K562 (cell line): ENCODE measurements at regions not wholly inside any gene's neighbourhood (a gene's known extent, or its start where the extent isn't known, plus 50 kb on each side); places are given as distances from the start of the nearest gene placed in this dataset.

Experiments
- ATAC-seq: fragments of 200-7000 bp; cut with Tn5 transposase; 3 replicates; pipeline ENCODE4 v1.9.1; 2020; ENCODE audit warnings: moderate library complexity
- BruUV-seq: library from RNA; stranded (reverse); fragments of 400-500 nt; replicated peaks from 2 replicates; lab custom pipeline; 2021; lab: Mats Ljungman, UMichigan
- CTCF ChIA-PET: fragments of 300-600 bp; formaldehyde crosslinking; extraction: SDS; loops from one replicate; lab custom pipeline; 2021; ENCODE audit warnings: low intra/inter-chr PET ratio; lab: Yijun Ruan, JAX
- POLR2A ChIA-PET: fragments of 300-600, 350-650 bp; sonication (Branson Sonifier 250); formaldehyde crosslinking; extraction: SDS; loops from one replicate; lab custom pipeline; 2021; ENCODE audit warnings: antibody characterized with exemption, inconsistent platforms; lab: Yijun Ruan, JAX
- DNase-seq, 4 experiments: peaks; one replicate each; pipeline versions ENCODE4 v3.0.0 to v3.0.0-alpha.2; 2011 to 2018; ENCODE audit warnings: low spot score in 3 of 4, mixed read lengths in 3 of 4; ENCODE audit errors: extremely low read depth in 1 of 4
- FAIRE-seq: peaks from 2 replicates; lab custom pipeline; 2011; peaks lifted over from hg19 to GRCh38; lab: Jason Lieb, UNC
- H2AFZ ChIP-seq: 2 replicates; pipeline ENCODE4 v1.6.0; 2011; ENCODE audit warnings: low read depth, low read length, control low read depth, inconsistent platforms
- H3K27ac ChIP-seq: fragments of 200-600 bp; 3 replicates; pipeline ENCODE4 v1.8.0; 2011; ENCODE audit warnings: low read depth, mild to moderate bottlenecking, control low read depth, inconsistent platforms, low read length, moderate library complexity, mixed read lengths; ENCODE audit errors: extremely low read depth
- H3K27me3 ChIP-seq, 2 experiments: fragments of 300-600 bp in 1 of 2; 2 replicates in 1 of 2; 3 replicates in 1 of 2; pipeline versions ENCODE4 v1.6.0 to v1.8.0; 2011; ENCODE audit warnings: inconsistent platforms in 2 of 2, low read length in 2 of 2, mild to moderate bottlenecking in 1 of 2, mixed read lengths in 1 of 2, moderate library complexity in 1 of 2; ENCODE audit not compliant: control insufficient read depth in 2 of 2, insufficient read depth in 2 of 2
- H3K36me3 ChIP-seq: fragments of 300-600 bp; 3 replicates; pipeline ENCODE4 v1.8.0; 2011; ENCODE audit warnings: mild to moderate bottlenecking, low read length, inconsistent platforms; ENCODE audit not compliant: control insufficient read depth, insufficient read depth
- H3K4me1 ChIP-seq, 2 experiments: fragments of 200-600 bp in 1 of 2; replicated peaks in 1 of 2; 2 replicates in 1 of 2; 3 replicates in 1 of 2; pipeline versions ENCODE4 v1.5.1 to v1.8.0; 2011; ENCODE audit warnings: inconsistent platforms in 2 of 2, low read length in 2 of 2, mild to moderate bottlenecking in 1 of 2, mixed read lengths in 1 of 2, moderate library complexity in 1 of 2; ENCODE audit not compliant: control insufficient read depth in 2 of 2, insufficient read depth in 2 of 2
- H3K4me2 ChIP-seq: 2 replicates; pipeline ENCODE4 v1.6.1; 2011; ENCODE audit warnings: low read length, control low read depth, inconsistent platforms, mixed read lengths; ENCODE audit not compliant: insufficient read depth
- H3K4me3 ChIP-seq: fragments of 200-600 bp; sonication (generic), shearing (Covaris generic); 2 replicates; pipeline ENCODE4 v1.5.1; 2016; ENCODE audit warnings: control low read depth, inconsistent platforms
- H3K79me2 ChIP-seq: fragments of 200-600 bp; 3 replicates; pipeline ENCODE4 v1.8.0; 2011; ENCODE audit warnings: low read length, inconsistent platforms; ENCODE audit not compliant: control insufficient read depth, insufficient read depth
- H3K9ac ChIP-seq, 2 experiments: 2 replicates each; pipeline versions ENCODE4 v1.6.0 to v1.6.1; 2011; ENCODE audit warnings: low read depth in 2 of 2, low read length in 2 of 2, control low read depth in 1 of 2, inconsistent platforms in 1 of 2, mild to moderate bottlenecking in 1 of 2, mixed read lengths in 1 of 2; ENCODE audit not compliant: insufficient read depth in 1 of 2
- H3K9me1 ChIP-seq: one replicate; pipeline ENCODE4 v1.6.0; 2011; ENCODE audit warnings: inconsistent platforms, mild to moderate bottlenecking, low read length, moderate library complexity; ENCODE audit not compliant: control insufficient read depth, insufficient read depth
- H3K9me3 ChIP-seq: replicated peaks from 2 replicates; pipeline ENCODE4 v1.5.1; 2011; ENCODE audit warnings: low read depth, low read length, inconsistent platforms; ENCODE audit not compliant: control insufficient read depth, insufficient read depth
- H4K20me1 ChIP-seq: replicated peaks from 2 replicates; pipeline ENCODE4 v1.6.1; 2011; ENCODE audit warnings: low read length, inconsistent platforms, mixed read lengths; ENCODE audit not compliant: control insufficient read depth, insufficient read depth
- FOXP1 ChIP-seq: sonication (generic); formaldehyde crosslinking; IDR thresholded peaks from 2 replicates; pipeline ENCODE4 v1.8.0; 2022; ENCODE audit warnings: mild to moderate bottlenecking, missing genetic modification reagents
- IFI16 ChIP-seq: fragments of 250-450 bp; sonication (Bioruptor Pico); IDR thresholded peaks from 2 replicates; pipeline ENCODE4 v2.1.2; 2022; ENCODE audit warnings: mild to moderate bottlenecking, inconsistent platforms
- LCOR ChIP-seq: sonication (generic); formaldehyde crosslinking; IDR thresholded peaks from 2 replicates; pipeline ENCODE4 v1.8.0; 2022; ENCODE audit warnings: mild to moderate bottlenecking, missing genetic modification reagents
- MCM2 ChIP-seq: fragments of 450-650 bp; IDR thresholded peaks from 2 replicates; pipeline ENCODE4 v1.6.1; 2017; ENCODE audit warnings: low read depth, mild to moderate bottlenecking
- MED1 ChIP-seq: sonication (generic); formaldehyde crosslinking; IDR thresholded peaks from 2 replicates; pipeline ENCODE4 v1.8.1; 2023; ENCODE audit warnings: missing genetic modification reagents, borderline replicate concordance
- MITF ChIP-seq: IDR thresholded peaks from 2 replicates; pipeline ENCODE4 v1.6.1; 2014; ENCODE audit warnings: antibody characterized with exemption
- MXD1 ChIP-seq: fragments of 250-450 bp; sonication (Bioruptor Pico); IDR thresholded peaks from 2 replicates; pipeline ENCODE4 v1.8.0; 2021; ENCODE audit warnings: borderline replicate concordance, mild to moderate bottlenecking, moderate library complexity; ENCODE audit not compliant: poor library complexity, severe bottlenecking
- POLR2H ChIP-seq: IDR thresholded peaks from 2 replicates; pipeline ENCODE4 v1.6.1; 2016; ENCODE audit warnings: missing genetic modification characterization, low read depth, mild to moderate bottlenecking, control low read depth, missing compliant biosample characterization, moderate library complexity
- RBFOX2 ChIP-seq: fragments of 200-400 bp; formaldehyde crosslinking; IDR thresholded peaks from 2 replicates; pipeline ENCODE4 v1.6.1; 2017; ENCODE audit warnings: low read depth, mild to moderate bottlenecking, low read length, moderate library complexity
- SAFB ChIP-seq: fragments of 200-400 bp; formaldehyde crosslinking; IDR thresholded peaks from 2 replicates; pipeline ENCODE4 v1.6.1; 2017; ENCODE audit warnings: low read depth, low read length, borderline replicate concordance
- SMARCB1 ChIP-seq: IDR thresholded peaks from 2 replicates; pipeline ENCODE4 v1.6.1; 2011; ENCODE audit warnings: improper control_type of control experiment, low read depth; ENCODE audit not compliant: insufficient read length
- TAL1 ChIP-seq: fragments of 450-650 bp; IDR thresholded peaks from 2 replicates; pipeline ENCODE4 v1.6.1; 2016; ENCODE audit warnings: mild to moderate bottlenecking
- ZBTB43 ChIP-seq: sonication (generic); formaldehyde crosslinking; IDR thresholded peaks from 2 replicates; pipeline ENCODE4 v1.8.0; 2023; ENCODE audit warnings: mild to moderate bottlenecking, missing genetic modification reagents
- ZNF76 ChIP-seq: fragments of 250-450 bp; sonication (Bioruptor Pico); IDR thresholded peaks from 2 replicates; pipeline ENCODE4 v1.4.0; 2020; ENCODE audit warnings: mild to moderate bottlenecking, moderate library complexity, borderline replicate concordance
- WGBS: fragments of 100-300 bp; shearing (Covaris generic); methylation state at CpG from one replicate; pipeline ENCODE4 v1.1.6; 2016; ENCODE audit warnings: low coverage, mixed read lengths; ENCODE audit not compliant: insufficient coverage; ENCODE audit errors: missing lambda C conversion rate; 5-methylcytosine and 5-hydroxymethylcytosine counted together
- in situ Hi-C: fragments of 300-500 bp; cut with MboI; formaldehyde crosslinking; loops from 4 replicates; pipeline ENCODE4 v1.15.0; 2018; ENCODE audit warnings: inconsistent platforms, mixed read lengths
- intact Hi-C: fragments of 100-400 bp; cut with micrococcal nuclease; formaldehyde crosslinking; loops from 2 replicates; pipeline ENCODE4 v1.14.2; 2022

- intact Hi-C loops: no loop called here
- TF ChIP-seq FOXP1 (CRISPR knock-in tag): no peak
- TF ChIP-seq MED1: no peak
- FAIRE-seq: no peak
- H3K27ac ChIP-seq: no peak overlapping the region
- peaks cover 0 to 5% of the 10 kb centered on the region in 2 experiments; a peak in 1 of 5 replicates for H3K4me1 ChIP-seq
- no peak for DNase-seq
- H3K9ac ChIP-seq: no peak overlapping the region
- no peaks in the 10 kb centered on the region for H3K9me3 ChIP-seq
- no peak overlapping the region for H3K4me2 ChIP-seq
- no TSS peak for BruUV-seq
- CTCF ChIA-PET: no interaction called here
- POLR2A ChIA-PET: no interaction called here
- 6% methylated on average over 7 of the region's 7 CpGs for WGBS
- H3K36me3 ChIP-seq: no peaks in the 10 kb centered on the region
- H2AFZ ChIP-seq: no peak overlapping the region
- no peak overlapping the region for H3K4me3 ChIP-seq
- peaks cover 0 to 15% of the 10 kb centered on the region in 2 experiments; a peak in 3 of 5 replicates for H3K27me3 ChIP-seq
- in situ Hi-C loops: no loop called here
- H4K20me1 ChIP-seq: no peaks in the 10 kb centered on the region
- H3K79me2 ChIP-seq: no peaks in the 10 kb centered on the region
- H3K9me1 ChIP-seq: no peaks in the 10 kb centered on the region
- no peak for ATAC-seq
Measured at GRCh38 chr6:25215881-25216280, 63.3 kb upstream of the CARMIL1 start.

- CTCF ChIA-PET: no interaction called here
- no peak for FAIRE-seq
- TF ChIP-seq RBFOX2 (no peak), MCM2 (no peak), SAFB (no peak), MITF (no peak), IFI16 (CRISPR knock-in tag) (no peak), TAL1 (no peak), ZNF76 (CRISPR knock-in tag) (no peak), LCOR (CRISPR knock-in tag) (no peak), ZBTB43 (CRISPR knock-in tag) (no peak), MXD1 (CRISPR knock-in tag) (no peak), POLR2H (no peak), SMARCB1 (no peak)
Measured at GRCh38 chr6:25217302-25217701, 61.9 kb upstream of the CARMIL1 start.

More at GRCh38 chr6:25217302-25217701, 61.9 kb upstream of the CARMIL1 start:
- in situ Hi-C loops: no loop called here
- Histone ChIP-seq H3K36me3 (no peaks in the 10 kb centered on the region), H4K20me1 (no peaks in the 10 kb centered on the region), H3K4me1 (peaks cover 0 to 5% of the 10 kb centered on the region in 2 experiments; a peak in 1 of 5 replicates), H3K79me2 (no peaks in the 10 kb centered on the region), H3K27ac (no peak overlapping the region), H3K9me1 (no peaks in the 10 kb centered on the region), H3K9ac (no peak overlapping the region), H3K4me2 (no peak overlapping the region), H3K4me3 (no peak overlapping the region), H3K27me3 (peaks cover 0 to 15% of the 10 kb centered on the region in 2 experiments; a peak in 3 of 5 replicates), H2AFZ (no peak overlapping the region), H3K9me3 (no peaks in the 10 kb centered on the region)
- 0% methylated on average over 2 of the region's 2 CpGs for WGBS
- POLR2A ChIA-PET: interaction anchor here (0.6 to 0.9 kb wide), 2 partner anchors 60 to 570 kb away, joined by 3 to 5 read pairs; no protein-coding TSS in a partner anchor
- ATAC-seq (no peak), DNase-seq (no peak)
- intact Hi-C loops: no loop called here
- BruUV-seq: no TSS peak
